ENCODE measurements at regions not wholly inside any gene's neighbourhood (a gene's known extent, or its start where the extent isn't known, plus 50 kb on each side); places are given as distances from the start of the nearest gene placed in this dataset.

GRCh38 chr2:221103930-221104329 lies 468.2 kb downstream of the EPHA4 start:
- H3K4me3 ChIP-seq (ENCODE audit: low read length), result no peak overlapping the region
- TF ChIP-seq CTCF (conservative IDR thresholded peaks at IDR 0.05; ENCODE audit: low read depth, low read length), result no peak

GRCh38 chr2:221104361-221104811 lies 467.7 kb downstream of the EPHA4 start:
- DNase-seq (ENCODE audit: low read depth), result no peak
- no peak for TF ChIP-seq CTCF (conservative IDR thresholded peaks at IDR 0.05; ENCODE audit: low read depth, low read length)
- H3K4me3 ChIP-seq (ENCODE audit: low read length), result no peak overlapping the region

More at GRCh38 chr2:221103930-221104329, 468.2 kb downstream of the EPHA4 start:
- DNase-seq (ENCODE audit: low read depth), result no peak

GRCh38 chr2:221106241-221106640 lies 465.9 kb downstream of the EPHA4 start:
- no peak overlapping the region for H3K4me3 ChIP-seq (ENCODE audit: low read length)
- no peak for DNase-seq (ENCODE audit: low read depth)
- no peak for TF ChIP-seq CTCF (conservative IDR thresholded peaks at IDR 0.05; ENCODE audit: low read depth, low read length)

GRCh38 chr2:221107424-221107823 lies 464.7 kb downstream of the EPHA4 start:
- no peak overlapping the region for H3K4me3 ChIP-seq (ENCODE audit: low read length)
- no peak for DNase-seq (ENCODE audit: low read depth)
- TF ChIP-seq CTCF (conservative IDR thresholded peaks at IDR 0.05; ENCODE audit: low read depth, low read length), result no peak

GRCh38 chr2:221109552-221109951 lies 462.6 kb downstream of the EPHA4 start:
- no peak overlapping the region for H3K4me3 ChIP-seq (ENCODE audit: low read length)
- no peak for TF ChIP-seq CTCF (conservative IDR thresholded peaks at IDR 0.05; ENCODE audit: low read depth, low read length)
- DNase-seq (ENCODE audit: low read depth), result no peak

- no peak for TF ChIP-seq CTCF (conservative IDR thresholded peaks at IDR 0.05; ENCODE audit: low read depth, low read length)
- no peak for DNase-seq (ENCODE audit: low read depth)
- H3K4me3 ChIP-seq (ENCODE audit: low read length), result no peak overlapping the region
Measured at GRCh38 chr2:221111739-221112138, 460.4 kb downstream of the EPHA4 start.

- DNase-seq (ENCODE audit: low read depth), result no peak
- TF ChIP-seq CTCF (conservative IDR thresholded peaks at IDR 0.05; ENCODE audit: low read depth, low read length), result no peak
- H3K4me3 ChIP-seq (ENCODE audit: low read length), result no peak overlapping the region
Measured at GRCh38 chr2:221112744-221113143, 459.4 kb downstream of the EPHA4 start.
